Testis (tissue), 2 donors: ENCODE measurements at regions not wholly inside any gene's neighbourhood (a gene's known extent, or its start where the extent isn't known, plus 50 kb on each side); places are given as distances from the start of the nearest gene placed in this dataset.

ENCODE experiments used
- DNase-seq: peaks from one replicate; pipeline ENCODE4 v3.0.0-alpha.2; 2019
- H3K27ac ChIP-seq, 2 donors: fragments of 200-600 bp; sonication (generic); one replicate each; pipeline ENCODE4 v1.5.1; 2019
- H3K27me3 ChIP-seq: fragments of 200-600 bp; sonication (generic); one replicate; pipeline ENCODE4 v1.5.1; 2019
- H3K36me3 ChIP-seq: fragments of 200-600 bp; sonication (generic); one replicate; pipeline ENCODE4 v1.5.1; 2017; ENCODE audit warnings: low read depth; ENCODE audit errors: missing control alignments
- H3K4me1 ChIP-seq: fragments of 200-600 bp; sonication (generic); one replicate; pipeline ENCODE4 v1.5.1; 2019
- H3K4me3 ChIP-seq, 2 donors: fragments of 200-600 bp; sonication (generic); one replicate each; pipeline ENCODE4 v1.5.1; 2017 to 2019
- H3K9me3 ChIP-seq: fragments of 200-600 bp; sonication (generic); one replicate; pipeline ENCODE4 v1.5.1; 2017
- CTCF ChIP-seq, 3 experiments: fragments of 450-650 bp in 2 of 3; fragments of 200-600 bp in 1 of 3; sonication (generic) in 1 of 3; IDR thresholded peaks; one replicate each; pipeline ENCODE4 v1.5.1; 2016 to 2019; ENCODE audit warnings: antibody characterized with exemption in 3 of 3, mild to moderate bottlenecking in 2 of 3, moderate library complexity in 1 of 3
- POLR2A ChIP-seq: fragments of 450-650 bp; IDR thresholded peaks from one replicate; pipeline ENCODE4 v1.6.1; 2017; ENCODE audit warnings: antibody characterized with exemption, mild to moderate bottlenecking, moderate library complexity
- whole genome bisulfite sequencing, 2 donors: methylation state at CpG; one replicate each; pipeline ENCODE4 v1.1.5; 2018; 5-methylcytosine and 5-hydroxymethylcytosine counted together
- intact Hi-C: fragments of 100-400 bp; cut with DNase I; formaldehyde crosslinking; loops from one replicate; pipeline ENCODE4 v1.15.1; 2023; ENCODE audit warnings: low total_unique reads

DNA sequence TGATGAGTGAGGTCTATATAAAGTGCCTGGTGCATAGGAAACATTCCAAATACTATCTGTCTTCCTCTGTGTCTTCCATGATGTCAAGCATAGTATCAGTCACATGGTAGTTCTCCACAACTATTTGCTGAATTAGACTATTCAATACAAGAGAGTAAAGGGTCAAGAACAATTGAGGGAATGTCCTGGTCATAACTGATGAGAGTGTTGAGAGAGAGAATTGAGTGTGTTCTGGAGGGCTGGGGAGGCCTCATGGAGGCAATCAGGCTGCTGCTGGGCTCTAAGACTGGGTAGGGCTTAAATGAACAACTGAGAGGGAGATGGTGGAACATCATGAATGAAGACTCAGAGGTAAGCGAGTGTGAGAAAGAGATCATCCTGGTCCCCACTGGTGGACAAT, 433.7 kb upstream of the ONECUT1 start:
- H3K27me3 ChIP-seq = no peaks in the 10 kb centered on the region
- H3K9me3 ChIP-seq = no peaks in the 10 kb centered on the region
- TF ChIP-seq POLR2A (no peak), CTCF (IDR thresholded peaks at IDR 0.05) (no peak)
- H3K4me1 ChIP-seq = no peaks in the 10 kb centered on the region
- intact Hi-C loops = no loop called here
- no peak overlapping the region for H3K27ac ChIP-seq
- no peak overlapping the region for H3K4me3 ChIP-seq
- 92 to 100% methylated on average over 1 of the region's 1 CpG for WGBS, 2 donors
- H3K36me3 ChIP-seq = no peaks in the 10 kb centered on the region
- no peak for DNase-seq

DNA sequence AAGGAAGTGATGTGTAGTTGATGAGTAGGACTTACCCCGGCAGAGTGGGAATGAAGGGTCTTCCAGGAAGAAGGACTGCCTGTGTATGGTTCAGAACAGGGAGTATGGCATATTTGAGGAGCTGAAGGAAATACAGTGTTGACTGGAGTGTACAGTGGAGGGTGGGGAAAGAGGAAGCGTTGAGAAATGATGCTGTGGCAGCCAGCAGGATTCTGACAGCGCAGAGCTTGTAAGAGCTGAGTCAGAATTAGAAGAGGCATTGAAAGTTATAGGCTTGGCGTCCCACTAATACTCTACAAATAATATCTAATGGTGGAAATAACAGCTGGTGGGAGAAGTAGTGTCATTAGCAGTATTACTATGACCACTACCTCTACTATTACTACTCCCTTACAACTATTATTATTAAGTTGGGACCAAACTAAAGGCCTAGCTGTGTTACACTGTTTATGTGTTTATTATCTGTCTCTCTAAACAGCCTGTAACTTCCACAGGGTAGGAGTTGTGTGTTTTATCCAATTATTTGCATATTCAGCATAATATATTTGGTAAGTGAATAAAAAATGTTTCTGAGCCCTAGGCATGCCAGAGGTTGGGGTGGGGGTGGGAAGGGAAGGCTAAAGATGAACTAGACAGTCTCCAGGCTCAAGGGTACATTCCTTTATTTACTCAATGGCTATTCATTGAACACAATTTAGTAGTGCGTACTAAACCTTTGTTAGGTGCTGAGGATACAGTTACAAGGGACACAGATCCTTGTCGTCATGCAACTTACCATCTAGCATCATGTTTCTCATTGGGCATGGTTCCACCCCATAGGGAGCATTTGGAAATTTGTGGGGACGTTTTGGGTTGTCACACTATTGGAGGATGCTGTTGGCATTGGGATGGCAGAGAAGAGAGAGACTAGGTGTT, 428.8 kb upstream of the ONECUT1 start:
- DNase-seq = no peak
- Histone ChIP-seq H3K9me3 (no peaks in the 10 kb centered on the region), H3K36me3 (no peaks in the 10 kb centered on the region), H3K27me3 (no peaks in the 10 kb centered on the region), H3K4me1 (no peaks in the 10 kb centered on the region), H3K27ac (no peak overlapping the region), H3K4me3 (no peak overlapping the region)
- intact Hi-C loops = no loop called here
- WGBS, 2 donors = 88 to 91% methylated on average over 7 of the region's 7 CpGs
- no peak for TF ChIP-seq POLR2A
- TF ChIP-seq CTCF (IDR thresholded peaks at IDR 0.05) = no peak

GRCh38 chr15:53216036-53216435, 425.9 kb upstream of the ONECUT1 start:
- no peaks in the 10 kb centered on the region for H3K36me3 ChIP-seq
- no peak overlapping the region for H3K27ac ChIP-seq
- TF ChIP-seq POLR2A = no peak
- TF ChIP-seq CTCF (IDR thresholded peaks at IDR 0.05) = no peak
- no peaks in the 10 kb centered on the region for H3K27me3 ChIP-seq
- intact Hi-C loops = no loop called here
- no peaks in the 10 kb centered on the region for H3K4me1 ChIP-seq
- WGBS, 2 donors = 69 to 73% methylated on average over 3 of the region's 3 CpGs
- H3K4me3 ChIP-seq = no peak overlapping the region
- no peaks in the 10 kb centered on the region for H3K9me3 ChIP-seq
- no peak for DNase-seq

DNA sequence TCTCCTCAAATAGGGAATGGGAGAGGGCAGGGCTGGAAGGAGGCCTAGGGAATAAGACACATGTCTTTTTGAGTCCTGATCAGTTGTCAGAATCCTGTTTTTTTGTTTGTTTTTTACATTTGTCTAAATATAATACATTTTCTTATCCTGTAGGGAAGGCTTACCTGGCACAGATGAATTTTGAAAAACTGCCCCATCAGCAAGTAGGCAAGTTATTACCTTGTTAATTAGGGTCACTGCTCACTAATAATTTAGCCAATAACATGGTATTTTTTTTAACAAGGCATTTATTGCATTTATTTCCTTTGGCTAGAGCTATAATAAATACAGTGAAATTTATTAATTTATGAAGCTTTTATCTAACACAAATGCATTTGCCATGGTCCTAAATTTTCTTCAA, 423.2 kb upstream of the ONECUT1 start:
- no peaks in the 10 kb centered on the region for H3K36me3 ChIP-seq
- H3K4me3 ChIP-seq = no peak overlapping the region
- H3K9me3 ChIP-seq = no peaks in the 10 kb centered on the region
- no peak overlapping the region for H3K27ac ChIP-seq
- no peak for DNase-seq
- TF ChIP-seq POLR2A = no peak
- no peak for TF ChIP-seq CTCF (IDR thresholded peaks at IDR 0.05)
- H3K4me1 ChIP-seq = no peaks in the 10 kb centered on the region
- intact Hi-C loops = no loop called here
- H3K27me3 ChIP-seq = no peaks in the 10 kb centered on the region

- no peak overlapping the region for H3K27ac ChIP-seq
- WGBS, 2 donors = 82% methylated on average over 4 of the region's 4 CpGs
Observed at GRCh38 chr15:53212785-53213184, 422.6 kb upstream of the ONECUT1 start.

More at GRCh38 chr15:53212785-53213184, 422.6 kb upstream of the ONECUT1 start:
- H3K4me3 ChIP-seq = no peak overlapping the region
- intact Hi-C loops = no loop called here
- H3K27me3 ChIP-seq = no peaks in the 10 kb centered on the region
- no peaks in the 10 kb centered on the region for H3K36me3 ChIP-seq
- no peak for TF ChIP-seq POLR2A
- no peak for TF ChIP-seq CTCF (IDR thresholded peaks at IDR 0.05)
- H3K4me1 ChIP-seq = no peaks in the 10 kb centered on the region
- H3K9me3 ChIP-seq = no peaks in the 10 kb centered on the region
- no peak for DNase-seq
